ENCODE measurements at regions not wholly inside any gene's neighbourhood (a gene's known extent, or its start where the extent isn't known, plus 50 kb on each side); places are given as distances from the start of the nearest gene placed in this dataset.

GRCh38 chr19:30276011-30276882, 95.9 kb upstream of the ZNF536 start:
- Histone ChIP-seq H3K9me3 (ENCODE audit: insufficient read depth, low read depth) (no peaks in the 10 kb centered on the region), H4K20me1 (ENCODE audit: insufficient read depth) (no peaks in the 10 kb centered on the region), H3K4me1 (replicated peaks; ENCODE audit: insufficient read depth) (no peaks in the 10 kb centered on the region), H3K9me2 (ENCODE audit: insufficient read depth) (no peaks in the 10 kb centered on the region), H3K4me2 (no peak overlapping the region), H3K36me3 (ENCODE audit: low read depth) (no peaks in the 10 kb centered on the region), H3K27ac (no peak overlapping the region), H3K27me3 (ENCODE audit: insufficient read depth, low read depth) (peaks cover 68% of the 10 kb centered on the region), H3K79me2 (ENCODE audit: low read depth) (no peaks in the 10 kb centered on the region), H2AFZ (no peak overlapping the region), H3F3A (ENCODE audit: insufficient read depth, low read depth) (no peaks in the 10 kb centered on the region), H3K4me3 (no peak overlapping the region)
- no peak for DNase-seq
- TF ChIP-seq CTCF (conservative IDR thresholded peaks at IDR 0.05) = no peak
- no TSS peak for BruUV-seq (replicated peaks)
- intact Hi-C loops (cut with micrococcal nuclease; ENCODE audit: unreplicated experiment) = no loop called here
- POLR2A ChIA-PET (ENCODE audit: unreplicated experiment) = no interaction called here
- CTCF ChIA-PET = no interaction called here

GRCh38 chr19:30276883-30277280, 95.3 kb upstream of the ZNF536 start:
- BruUV-seq (replicated peaks) = no TSS peak
- peaks cover 74% of the 10 kb centered on the region for H3K27me3 ChIP-seq (ENCODE audit: insufficient read depth, low read depth)
- no peak overlapping the region for H3K27ac ChIP-seq
- no peak overlapping the region for H2AFZ ChIP-seq
- POLR2A ChIA-PET (ENCODE audit: unreplicated experiment) = no interaction called here
- H3K4me2 ChIP-seq = no peak overlapping the region
- no peak for DNase-seq
- no peaks in the 10 kb centered on the region for H3K4me1 ChIP-seq (replicated peaks; ENCODE audit: insufficient read depth)
- no peaks in the 10 kb centered on the region for H3K36me3 ChIP-seq (ENCODE audit: low read depth)
- H4K20me1 ChIP-seq (ENCODE audit: insufficient read depth) = no peaks in the 10 kb centered on the region
- H3F3A ChIP-seq (ENCODE audit: insufficient read depth, low read depth) = no peaks in the 10 kb centered on the region
- intact Hi-C loops (cut with micrococcal nuclease; ENCODE audit: unreplicated experiment) = no loop called here
- no peaks in the 10 kb centered on the region for H3K79me2 ChIP-seq (ENCODE audit: low read depth)
- H3K9me2 ChIP-seq (ENCODE audit: insufficient read depth) = no peaks in the 10 kb centered on the region
- CTCF ChIA-PET = no interaction called here
- no peaks in the 10 kb centered on the region for H3K9me3 ChIP-seq (ENCODE audit: insufficient read depth, low read depth)
- TF ChIP-seq CTCF (conservative IDR thresholded peaks at IDR 0.05) (no peak), EZH2 (IDR thresholded peaks at IDR 0.05; ENCODE audit: low read depth) (no peak)
- H3K4me3 ChIP-seq = no peak overlapping the region

GRCh38 chr19:30277941-30278881, 94.0 kb upstream of the ZNF536 start:
- no peak overlapping the region for H2AFZ ChIP-seq
- H3K9me2 ChIP-seq (ENCODE audit: insufficient read depth) = no peaks in the 10 kb centered on the region
- H3K36me3 ChIP-seq (ENCODE audit: low read depth) = no peaks in the 10 kb centered on the region
- intact Hi-C loops (cut with micrococcal nuclease; ENCODE audit: unreplicated experiment) = no loop called here
- POLR2A ChIA-PET (ENCODE audit: unreplicated experiment) = no interaction called here
- no peaks in the 10 kb centered on the region for H3K4me1 ChIP-seq (replicated peaks; ENCODE audit: insufficient read depth)
- H3K4me3 ChIP-seq = no peak overlapping the region
- TF ChIP-seq CTCF (conservative IDR thresholded peaks at IDR 0.05) (no peak), EZH2 (IDR thresholded peaks at IDR 0.05; ENCODE audit: low read depth) (no peak)
- peaks cover 86% of the 10 kb centered on the region for H3K27me3 ChIP-seq (ENCODE audit: insufficient read depth, low read depth)
- no TSS peak for BruUV-seq (replicated peaks)
- no peak for DNase-seq
- no peak overlapping the region for H3K4me2 ChIP-seq
- CTCF ChIA-PET = no interaction called here
- no peak overlapping the region for H3K27ac ChIP-seq
- no peaks in the 10 kb centered on the region for H3K79me2 ChIP-seq (ENCODE audit: low read depth)
- no peaks in the 10 kb centered on the region for H4K20me1 ChIP-seq (ENCODE audit: insufficient read depth)
- no peaks in the 10 kb centered on the region for H3K9me3 ChIP-seq (ENCODE audit: insufficient read depth, low read depth)
- no peaks in the 10 kb centered on the region for H3F3A ChIP-seq (ENCODE audit: insufficient read depth, low read depth)
